ENCODE measurements at regions not wholly inside any gene's neighbourhood (a gene's known extent, or its start where the extent isn't known, plus 50 kb on each side); places are given as distances from the start of the nearest gene placed in this dataset.
"Not testable (repeated sequence)": the region's sequence is repeated elsewhere in the genome, so short reads cannot be mapped to it uniquely, and the experiment has no call there.

- Histone ChIP-seq H3K9me3 (ENCODE audit: insufficient read depth, low read length) (no peaks in the 10 kb centered on the region), H3K4me1 (ENCODE audit: low read length) (peaks cover 15% of the 10 kb centered on the region), H2AFZ (ENCODE audit: low read depth, low read length) (peak overlapping the region; percentile 41; the same call in 1 of the 2 replicates), H3K4me3 (ENCODE audit: low read length) (no peak overlapping the region), H3K79me2 (ENCODE audit: low read length) (no peaks in the 10 kb centered on the region), H3K36me3 (replicated peaks; ENCODE audit: low read depth, low read length) (no peaks in the 10 kb centered on the region), H4K20me1 (ENCODE audit: insufficient read depth, low read length) (no peaks in the 10 kb centered on the region), H3K4me2 (ENCODE audit: low read length) (peak overlapping the region; percentile 24), H3K27ac (ENCODE audit: low read length) (no peak overlapping the region), H3K27me3 (ENCODE audit: low read depth, low read length) (no peaks in the 10 kb centered on the region), H3K9ac (ENCODE audit: low read length) (no peak overlapping the region)
- TF ChIP-seq EZH2phosphoT487 (IDR thresholded peaks at IDR 0.05; ENCODE audit: low read depth) = no peak
- TF ChIP-seq, protein P1, sequence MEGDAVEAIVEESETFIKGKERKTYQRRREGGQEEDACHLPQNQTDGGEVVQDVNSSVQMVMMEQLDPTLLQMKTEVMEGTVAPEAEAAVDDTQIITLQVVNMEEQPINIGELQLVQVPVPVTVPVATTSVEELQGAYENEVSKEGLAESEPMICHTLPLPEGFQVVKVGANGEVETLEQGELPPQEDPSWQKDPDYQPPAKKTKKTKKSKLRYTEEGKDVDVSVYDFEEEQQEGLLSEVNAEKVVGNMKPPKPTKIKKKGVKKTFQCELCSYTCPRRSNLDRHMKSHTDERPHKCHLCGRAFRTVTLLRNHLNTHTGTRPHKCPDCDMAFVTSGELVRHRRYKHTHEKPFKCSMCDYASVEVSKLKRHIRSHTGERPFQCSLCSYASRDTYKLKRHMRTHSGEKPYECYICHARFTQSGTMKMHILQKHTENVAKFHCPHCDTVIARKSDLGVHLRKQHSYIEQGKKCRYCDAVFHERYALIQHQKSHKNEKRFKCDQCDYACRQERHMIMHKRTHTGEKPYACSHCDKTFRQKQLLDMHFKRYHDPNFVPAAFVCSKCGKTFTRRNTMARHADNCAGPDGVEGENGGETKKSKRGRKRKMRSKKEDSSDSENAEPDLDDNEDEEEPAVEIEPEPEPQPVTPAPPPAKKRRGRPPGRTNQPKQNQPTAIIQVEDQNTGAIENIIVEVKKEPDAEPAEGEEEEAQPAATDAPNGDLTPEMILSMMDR (IDR thresholded peaks at IDR 0.05; ENCODE audit: low read depth, low read length) = no peak
Measured at GRCh38 chr2:16927398-16927797, 261.8 kb upstream of the CYRIA start.

- Histone ChIP-seq H3K9me3 (ENCODE audit: insufficient read depth, low read length) (no peaks in the 10 kb centered on the region), H4K20me1 (ENCODE audit: insufficient read depth, low read length) (no peaks in the 10 kb centered on the region), H3K36me3 (replicated peaks; ENCODE audit: low read depth, low read length) (no peaks in the 10 kb centered on the region), H3K9ac (ENCODE audit: low read length) (no peak overlapping the region), H3K4me1 (ENCODE audit: low read length) (peaks cover 17% of the 10 kb centered on the region; the same call in 1 of the 2 replicates), H2AFZ (ENCODE audit: low read depth, low read length) (no peak overlapping the region), H3K4me3 (ENCODE audit: low read length) (no peak overlapping the region), H3K27ac (ENCODE audit: low read length) (no peak overlapping the region), H3K27me3 (ENCODE audit: low read depth, low read length) (no peaks in the 10 kb centered on the region), H3K4me2 (ENCODE audit: low read length) (no peak overlapping the region), H3K79me2 (ENCODE audit: low read length) (no peaks in the 10 kb centered on the region)
- TF ChIP-seq, protein P1 (IDR thresholded peaks at IDR 0.05; ENCODE audit: low read depth, low read length) = no peak
- TF ChIP-seq EZH2phosphoT487 (IDR thresholded peaks at IDR 0.05; ENCODE audit: low read depth) = no peak
Measured at GRCh38 chr2:16925145-16925544, 259.5 kb upstream of the CYRIA start.

DNA sequence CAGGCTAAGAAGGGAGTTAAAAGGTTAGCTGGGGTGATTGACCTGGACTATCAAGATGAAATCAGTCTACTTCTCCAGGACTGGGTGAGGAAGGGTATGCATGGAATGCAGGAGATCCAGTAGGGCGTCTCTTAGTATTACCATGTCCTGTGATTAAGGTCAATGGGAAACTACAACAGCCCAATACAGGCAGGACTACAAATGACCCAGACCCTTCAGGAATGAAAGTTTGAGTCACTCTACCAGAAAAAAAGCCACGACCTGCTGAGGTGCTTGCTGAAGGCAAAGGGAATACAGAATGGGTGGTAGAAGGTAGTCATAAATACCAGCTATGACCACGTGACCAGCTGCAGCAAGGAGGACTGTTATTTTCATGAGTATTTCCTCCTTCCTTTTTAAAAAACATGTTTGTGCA lies 249.7 kb upstream of the CYRIA start:
- H3K4me2 ChIP-seq (ENCODE audit: low read length); H3K4me1 ChIP-seq (ENCODE audit: low read length); H3K36me3 ChIP-seq (replicated peaks; ENCODE audit: low read depth, low read length); H3K9ac ChIP-seq (ENCODE audit: low read length); H3K9me3 ChIP-seq (ENCODE audit: insufficient read depth, low read length); H4K20me1 ChIP-seq (ENCODE audit: insufficient read depth, low read length); H3K79me2 ChIP-seq (ENCODE audit: low read length); H2AFZ ChIP-seq (ENCODE audit: low read depth, low read length); H3K27ac ChIP-seq (ENCODE audit: low read length); H3K4me3 ChIP-seq (ENCODE audit: low read length); H3K27me3 ChIP-seq (ENCODE audit: low read depth, low read length): not testable (repeated sequence)

DNA sequence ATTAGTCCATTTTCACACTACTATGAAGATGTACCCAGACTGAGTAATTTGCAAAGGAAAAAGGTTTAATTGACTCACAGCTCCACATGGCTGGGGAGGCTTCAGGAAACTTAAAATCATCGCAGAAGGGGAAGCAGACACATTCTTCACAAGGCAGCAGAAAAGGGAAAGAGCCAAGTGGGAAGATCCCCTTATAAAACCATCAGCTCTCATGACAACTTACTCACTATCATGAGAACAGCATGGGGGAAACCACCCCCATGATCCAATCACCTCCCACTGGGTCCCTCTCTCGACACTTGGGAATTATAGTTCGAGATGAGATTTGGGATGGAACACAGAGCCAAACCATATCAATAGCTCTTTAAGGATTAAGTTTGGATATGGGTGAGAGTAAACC lies 246.1 kb upstream of the CYRIA start:
- TF ChIP-seq, protein P1 (IDR thresholded peaks at IDR 0.05; ENCODE audit: low read depth, low read length) = no peak
- no peak for TF ChIP-seq EZH2phosphoT487 (IDR thresholded peaks at IDR 0.05; ENCODE audit: low read depth)

GRCh38 chr2:16908656-16909055 lies 243.0 kb upstream of the CYRIA start:
- Histone ChIP-seq H3K9ac (ENCODE audit: low read length) (no peak overlapping the region), H3K27me3 (ENCODE audit: low read depth, low read length) (no peaks in the 10 kb centered on the region), H2AFZ (ENCODE audit: low read depth, low read length) (no peak overlapping the region), H3K79me2 (ENCODE audit: low read length) (no peaks in the 10 kb centered on the region), H3K36me3 (replicated peaks; ENCODE audit: low read depth, low read length) (no peaks in the 10 kb centered on the region), H4K20me1 (ENCODE audit: insufficient read depth, low read length) (no peaks in the 10 kb centered on the region), H3K9me3 (ENCODE audit: insufficient read depth, low read length) (no peaks in the 10 kb centered on the region), H3K27ac (ENCODE audit: low read length) (no peak overlapping the region), H3K4me3 (ENCODE audit: low read length) (no peak overlapping the region), H3K4me2 (ENCODE audit: low read length) (no peak overlapping the region), H3K4me1 (ENCODE audit: low read length) (no peaks in the 10 kb centered on the region)
- TF ChIP-seq, protein P1 (IDR thresholded peaks at IDR 0.05; ENCODE audit: low read depth, low read length) = no peak
- no peak for TF ChIP-seq EZH2phosphoT487 (IDR thresholded peaks at IDR 0.05; ENCODE audit: low read depth)

More for the DNA sequence above, 246.1 kb upstream of the CYRIA start:
- Histone ChIP-seq H3K9me3 (ENCODE audit: insufficient read depth, low read length) (no peaks in the 10 kb centered on the region), H3K27me3 (ENCODE audit: low read depth, low read length) (no peaks in the 10 kb centered on the region), H3K4me2 (ENCODE audit: low read length) (no peak overlapping the region), H3K79me2 (ENCODE audit: low read length) (no peaks in the 10 kb centered on the region), H4K20me1 (ENCODE audit: insufficient read depth, low read length) (no peaks in the 10 kb centered on the region), H3K36me3 (replicated peaks; ENCODE audit: low read depth, low read length) (no peaks in the 10 kb centered on the region), H3K9ac (ENCODE audit: low read length) (no peak overlapping the region), H3K27ac (ENCODE audit: low read length) (no peak overlapping the region), H3K4me3 (ENCODE audit: low read length) (no peak overlapping the region), H3K4me1 (ENCODE audit: low read length) (no peaks in the 10 kb centered on the region), H2AFZ (ENCODE audit: low read depth, low read length) (no peak overlapping the region)
